Activated effector memory CD4-positive, alpha-beta T cell treated with Interleukin-2 at 50 U/mL for 16 hours (primary cell): ENCODE measurements at regions not wholly inside any gene's neighbourhood (a gene's known extent, or its start where the extent isn't known, plus 50 kb on each side); places are given as distances from the start of the nearest gene placed in this dataset.

Source experiments
- DNase-seq: peaks from one replicate; pipeline ENCODE4 v3.0.0-alpha.2; 2020

DNA sequence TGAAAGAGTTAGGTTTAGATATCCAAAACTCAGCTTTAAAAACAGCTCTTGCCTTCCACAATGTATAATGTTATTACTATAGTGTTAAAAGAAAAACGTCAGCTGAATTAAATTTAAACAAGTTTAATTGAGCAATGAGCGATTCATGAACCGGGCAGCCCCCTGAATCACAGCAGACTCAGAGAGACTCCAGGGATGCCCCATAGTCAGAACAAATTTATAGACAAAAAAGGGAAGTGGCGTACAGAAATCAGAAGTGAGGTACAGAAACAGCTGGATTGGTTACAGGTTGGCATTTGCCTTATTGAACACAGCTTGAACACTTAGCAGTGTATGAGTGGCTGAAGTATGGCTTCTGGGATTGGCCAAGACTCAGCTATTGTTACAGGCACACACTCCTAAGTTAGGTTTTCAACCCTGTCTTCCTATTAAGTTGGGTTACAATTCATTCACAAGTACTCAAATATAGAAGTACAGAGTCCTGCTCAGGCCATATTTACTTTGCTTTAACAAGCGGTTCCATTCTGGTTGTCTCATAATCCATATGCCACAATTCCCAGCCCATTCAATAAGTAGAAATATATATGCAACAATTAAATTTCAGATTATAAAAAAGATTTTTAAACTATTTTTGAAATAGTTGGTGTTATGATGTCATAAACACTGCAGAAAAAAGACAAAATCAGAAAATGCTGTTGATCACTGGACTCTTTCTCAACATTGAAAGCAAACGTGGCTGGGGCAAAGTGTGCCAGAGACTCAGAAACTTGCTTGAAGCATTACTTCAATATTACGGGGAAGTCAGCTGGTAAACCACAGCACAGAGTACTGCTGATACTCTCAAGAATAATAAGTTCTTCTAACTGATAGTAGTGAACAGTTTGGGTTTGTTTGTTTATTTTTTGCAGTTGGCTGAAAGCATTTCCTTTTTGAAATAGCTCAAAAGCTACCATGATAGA is 459.7 kb downstream of the RAB28 start:
- DNase-seq: no peak

DNA sequence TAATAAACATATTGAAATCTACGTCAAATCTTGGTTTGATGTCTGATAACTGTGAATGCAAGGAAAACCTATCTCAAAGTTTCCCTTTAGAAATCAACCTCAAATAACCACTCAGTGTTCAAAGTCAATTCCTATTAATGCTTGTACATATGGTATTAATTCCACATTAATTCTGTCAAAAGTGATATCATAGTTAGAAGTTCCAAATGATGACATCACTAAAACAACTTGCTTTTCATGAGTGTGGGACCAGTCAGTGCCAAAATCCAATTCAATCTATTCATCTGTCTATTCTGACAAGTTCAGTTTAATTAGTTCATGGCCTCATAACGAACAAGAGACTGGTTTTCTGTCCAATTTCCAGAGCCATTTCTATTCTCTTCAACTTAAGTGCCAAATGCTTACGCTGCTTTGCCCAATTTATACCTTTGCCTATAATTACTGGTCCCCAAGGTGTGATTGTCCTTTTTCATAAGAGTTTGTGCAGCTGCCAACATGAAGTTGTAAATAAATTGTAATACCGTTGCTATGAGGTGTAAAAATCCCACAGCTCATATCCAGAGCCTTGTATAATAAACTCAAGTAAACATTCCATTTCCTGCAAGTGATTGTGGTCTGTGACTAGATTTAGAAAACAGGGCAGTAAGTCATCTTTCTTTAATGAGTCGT is 476.2 kb downstream of the RAB28 start:
- no peak for DNase-seq

DNA sequence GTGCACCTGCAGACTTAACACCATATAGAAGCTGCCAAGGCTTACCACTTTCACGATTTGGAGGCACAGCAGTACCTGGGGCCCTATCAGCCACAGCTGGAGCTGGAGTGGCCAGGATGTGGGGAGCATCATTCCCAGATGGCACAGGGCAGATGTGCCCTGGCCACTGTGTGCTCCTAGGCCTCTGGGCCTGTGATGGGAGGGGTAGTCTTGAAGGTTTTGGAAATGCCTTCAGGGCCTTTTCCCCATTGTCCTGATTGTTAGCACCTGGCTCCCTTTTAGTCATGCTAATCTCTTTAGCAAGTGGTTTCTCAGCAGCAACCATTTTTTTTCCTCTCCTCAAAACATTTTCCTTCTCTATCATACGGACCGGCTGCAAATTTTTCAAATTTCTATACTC is 490.2 kb downstream of the RAB28 start:
- DNase-seq: no peak

DNA sequence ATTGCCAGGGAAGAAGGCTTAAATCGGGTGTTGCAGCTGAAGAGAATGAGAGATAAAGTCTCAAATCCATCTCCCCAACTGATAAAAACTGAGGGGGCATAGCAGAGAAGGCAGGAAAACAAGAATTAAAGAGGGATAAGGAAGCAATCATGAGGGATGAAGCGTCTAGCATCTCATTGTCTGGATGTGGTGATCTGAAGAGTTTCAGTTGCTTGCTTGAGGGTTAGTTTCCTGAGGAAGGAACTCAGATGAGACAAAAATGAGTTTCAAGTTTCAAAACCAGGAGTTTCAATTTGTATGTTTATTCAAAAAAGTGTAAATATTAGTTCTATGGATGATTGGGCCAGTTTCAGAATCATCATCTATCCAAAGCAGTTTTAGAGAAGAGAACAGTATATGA is 496.9 kb downstream of the RAB28 start:
- DNase-seq: no peak

DNA sequence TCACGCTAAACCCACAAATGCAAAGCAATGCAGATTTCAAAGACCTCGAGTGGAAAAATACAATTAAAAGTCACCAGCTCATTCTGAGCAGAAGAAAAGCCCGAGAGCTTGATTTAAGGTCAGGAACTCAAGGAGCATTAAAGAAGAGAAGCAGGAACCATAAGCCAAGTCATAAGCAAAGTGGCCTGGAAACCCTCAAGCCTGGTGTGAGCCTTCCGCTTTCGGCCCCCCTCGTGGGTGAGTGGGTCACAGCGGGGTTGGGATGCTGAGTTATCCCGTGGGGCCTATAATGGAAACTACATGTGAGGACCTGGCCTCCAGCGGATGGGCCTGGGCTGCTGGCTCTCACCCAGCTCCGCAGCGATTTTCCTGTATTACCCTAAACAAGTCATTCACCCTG is 504.3 kb downstream of the RAB28 start:
- no peak for DNase-seq

DNA sequence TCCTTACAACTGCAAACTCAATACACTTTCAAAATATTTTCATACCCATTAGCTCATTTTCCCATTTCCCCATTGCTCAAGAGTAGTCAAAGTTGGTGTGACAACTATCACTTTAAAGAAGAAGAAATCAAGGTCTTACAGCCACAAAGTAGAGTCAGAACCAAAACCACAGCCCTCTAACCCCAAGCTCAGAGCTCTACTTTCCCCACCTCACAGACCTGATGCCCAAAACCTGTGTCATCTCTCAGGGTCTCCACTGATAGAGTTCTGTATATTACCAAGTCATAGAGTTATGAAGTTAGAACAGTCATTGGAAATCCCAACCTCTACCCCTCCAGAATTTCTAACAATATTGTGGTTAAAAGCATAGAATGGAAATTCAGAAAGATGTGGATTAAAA is 505.8 kb downstream of the RAB28 start:
- no peak for DNase-seq

DNA sequence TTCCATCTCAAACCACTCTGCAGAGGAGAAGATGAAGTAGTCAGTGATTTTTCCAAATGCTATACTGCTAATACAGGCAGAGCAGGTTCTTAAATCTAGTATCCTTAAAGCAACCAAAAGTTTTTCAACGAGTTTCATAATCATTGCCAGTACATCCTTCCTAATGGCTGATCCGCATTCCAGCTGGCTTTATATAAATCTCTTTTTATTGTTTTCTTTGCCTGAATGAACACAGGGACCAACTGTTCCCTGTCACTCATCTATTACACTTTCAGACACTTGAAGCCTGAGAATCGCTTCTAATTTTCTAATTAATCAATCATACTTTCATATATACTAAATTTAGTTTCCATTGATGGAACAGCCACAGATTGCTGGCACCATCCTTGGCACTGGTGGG is 508.6 kb downstream of the RAB28 start:
- no peak for DNase-seq

DNA sequence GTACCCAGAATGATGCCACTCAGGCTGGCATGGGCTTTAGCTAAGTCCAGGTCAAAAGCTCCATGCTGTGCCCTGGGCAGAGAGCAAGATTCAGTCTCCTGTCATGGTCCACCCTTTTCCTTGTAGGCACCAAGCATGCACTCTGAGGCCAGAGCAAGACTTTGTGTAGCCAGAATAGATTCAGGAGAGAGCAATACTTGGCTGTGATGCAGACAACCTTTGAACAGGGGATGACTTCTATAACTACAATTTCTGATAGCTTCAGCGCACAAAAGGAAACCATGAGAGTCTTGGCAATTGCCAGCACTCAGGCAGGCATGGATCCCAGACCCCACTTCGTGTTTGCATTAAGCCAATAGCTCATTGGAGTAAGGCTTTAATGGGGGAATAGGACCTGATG is 510.6 kb downstream of the RAB28 start:
- no peak for DNase-seq

DNA sequence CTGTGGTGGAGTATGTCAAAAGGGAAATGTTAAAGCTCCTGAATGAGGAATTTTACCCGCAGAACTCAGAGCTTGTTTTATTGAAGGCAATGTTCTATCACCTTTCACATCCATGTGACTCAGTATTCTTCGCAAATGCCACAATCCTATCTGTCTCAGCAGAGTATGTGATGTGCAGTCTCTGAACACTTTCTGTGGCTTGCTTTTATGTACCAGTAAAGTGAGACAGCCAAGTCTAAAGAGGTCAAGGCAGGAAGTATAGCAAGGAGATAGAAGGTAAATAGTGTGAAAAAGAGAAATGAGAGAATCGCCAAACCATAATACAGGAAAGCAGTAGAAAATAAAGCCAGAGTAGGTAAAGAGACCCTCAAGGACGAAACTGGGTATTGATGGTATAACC is 515.8 kb downstream of the RAB28 start:
- DNase-seq: no peak

DNA sequence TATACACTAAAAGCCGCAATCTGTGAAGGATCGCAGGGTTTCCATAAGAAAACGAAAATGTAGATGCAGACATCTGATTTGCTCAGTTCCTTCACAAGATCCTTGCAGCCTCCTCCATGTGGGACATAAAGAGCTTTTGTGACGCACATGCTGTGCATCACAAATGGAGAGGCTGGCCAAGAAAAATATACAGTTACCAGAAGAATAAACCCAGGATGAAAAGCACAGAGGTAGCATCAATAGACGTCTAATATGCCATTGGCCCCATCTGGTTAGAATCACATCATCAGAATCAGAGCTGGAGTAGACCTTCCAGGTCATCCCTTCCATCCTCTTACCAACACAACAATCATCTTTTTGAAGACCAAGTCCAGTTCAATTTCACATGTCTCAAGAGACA is 517.4 kb downstream of the RAB28 start:
- DNase-seq: no peak

DNA sequence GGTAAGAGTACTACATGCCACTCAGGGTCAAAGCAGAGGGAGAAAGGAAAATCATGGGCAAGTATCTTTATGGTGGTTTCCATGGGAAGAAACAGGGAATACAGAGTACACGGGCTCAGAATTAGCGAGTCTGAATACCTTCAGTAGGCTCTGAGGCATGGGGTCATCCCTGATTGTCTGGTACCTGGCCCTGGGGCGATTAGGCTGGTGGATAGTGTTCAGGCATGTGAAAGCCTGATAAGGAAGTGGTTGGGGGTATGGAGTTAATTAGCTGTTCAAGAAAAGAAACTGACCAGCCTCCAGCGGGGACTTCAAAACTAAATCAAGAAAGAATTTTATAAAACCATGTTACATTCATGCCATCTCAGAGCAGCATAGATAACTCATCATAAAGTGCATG is 518.8 kb downstream of the RAB28 start:
- no peak for DNase-seq

DNA sequence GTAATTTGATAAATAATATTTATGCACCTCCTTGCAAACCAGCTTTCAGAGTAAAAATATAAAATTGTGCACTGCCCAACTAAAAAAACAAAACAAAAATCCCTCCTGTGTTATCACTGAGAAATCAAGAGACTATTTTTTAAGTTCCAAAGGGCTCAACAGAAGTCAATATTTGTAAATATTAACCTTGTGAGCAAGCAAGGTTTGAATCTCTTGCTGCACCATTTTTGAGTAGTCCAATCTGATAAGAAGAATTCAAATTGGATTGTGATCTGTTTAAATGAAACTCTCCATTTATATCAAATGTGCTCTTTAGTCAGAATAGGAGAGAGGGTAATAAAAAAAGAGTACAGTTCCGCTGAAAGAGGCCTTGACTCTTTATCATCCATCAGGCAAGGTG is 520.2 kb downstream of the RAB28 start:
- DNase-seq: no peak

DNA sequence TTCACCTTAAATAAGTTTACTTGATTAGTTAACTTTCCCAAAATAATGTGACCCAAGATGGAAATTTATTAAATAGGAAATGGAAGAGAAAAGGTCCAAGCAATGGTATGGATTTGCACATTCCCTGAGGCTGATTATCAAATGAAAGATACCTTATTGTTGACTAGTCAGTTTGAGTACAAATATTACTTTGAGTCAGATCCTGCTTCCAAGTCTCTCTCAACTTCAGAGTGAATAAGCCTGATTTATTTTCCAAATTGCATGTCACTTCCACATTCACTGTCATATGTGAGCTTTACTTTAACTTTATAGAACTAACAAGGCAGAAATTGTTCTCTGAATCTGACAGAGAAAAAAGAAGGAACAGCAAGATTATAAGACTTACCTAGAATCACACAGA is 520.8 kb downstream of the RAB28 start:
- no peak for DNase-seq

DNA sequence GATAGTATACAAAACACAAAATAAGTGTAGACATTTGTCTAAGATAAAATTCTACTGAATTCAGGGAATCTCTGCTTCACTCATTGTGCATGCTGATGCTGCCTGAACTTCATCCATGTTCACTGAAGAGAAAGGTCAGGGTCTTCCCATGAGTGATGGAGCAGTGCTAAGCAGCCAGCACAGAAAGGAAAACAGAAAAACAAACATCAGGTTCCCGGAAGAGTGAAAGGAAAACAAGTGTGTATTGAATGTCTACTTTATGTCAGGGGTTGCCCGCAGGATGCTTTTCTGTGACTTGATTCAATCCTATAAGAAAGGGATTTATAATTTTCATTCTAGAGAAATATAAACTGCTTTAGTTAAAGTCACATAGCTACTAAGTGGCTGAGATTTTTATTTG is 522.4 kb downstream of the RAB28 start:
- no peak for DNase-seq

DNA sequence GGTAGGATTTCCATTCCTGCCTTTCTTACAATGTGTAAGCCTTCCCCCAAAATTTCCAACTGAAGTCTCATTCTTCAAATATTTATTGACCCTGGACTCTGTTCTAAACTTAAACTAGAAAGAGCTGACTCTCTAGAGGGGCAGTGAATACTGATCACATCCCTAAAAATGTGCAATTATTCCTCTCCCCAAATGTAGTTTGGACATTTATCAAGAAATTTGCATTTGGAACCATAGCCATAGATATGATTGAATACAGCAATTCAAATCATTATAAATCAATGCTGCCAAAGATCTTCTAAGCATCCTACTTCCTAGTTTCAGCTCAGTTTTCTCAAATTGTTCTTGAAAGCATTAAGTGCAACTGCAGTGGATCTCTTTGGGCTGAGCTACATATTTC is 525.7 kb downstream of the RAB28 start:
- DNase-seq: no peak

DNA sequence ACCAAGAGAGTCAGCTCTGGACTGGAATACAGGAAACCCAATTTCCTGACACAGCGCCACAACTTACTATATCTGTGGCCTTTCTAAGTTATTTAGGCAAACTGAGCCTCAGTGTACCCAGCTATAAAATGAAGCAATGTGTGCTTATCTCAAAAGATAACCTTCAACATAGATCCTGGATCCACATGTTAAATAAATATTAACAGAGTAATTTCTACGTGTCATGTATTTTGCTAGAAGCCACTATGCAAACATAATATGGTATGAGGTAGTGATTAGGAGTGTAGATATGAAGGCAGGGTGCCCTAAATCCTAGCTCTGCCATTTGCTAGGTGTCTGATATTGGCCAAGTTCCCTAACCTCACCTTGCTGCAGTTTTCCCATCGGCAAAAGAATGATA is 527.0 kb downstream of the RAB28 start:
- no peak for DNase-seq

DNA sequence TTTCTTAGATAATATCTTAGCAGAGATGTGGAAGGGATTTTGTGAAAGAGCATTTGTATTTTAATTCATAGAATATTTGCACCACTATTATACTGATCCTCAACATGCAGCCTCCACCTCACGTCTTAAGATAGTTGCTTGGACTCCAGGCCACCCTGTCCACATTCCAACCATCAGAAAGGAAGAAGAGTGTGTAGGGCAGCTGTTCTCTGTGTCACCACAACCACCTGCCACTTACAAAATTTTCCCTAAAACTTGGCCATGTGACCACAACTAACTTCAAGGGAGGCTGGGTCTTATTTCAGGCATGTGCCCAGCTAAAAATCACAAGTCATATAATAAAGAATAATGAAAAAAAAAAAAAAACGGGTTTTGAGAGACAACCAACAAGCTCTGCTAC is 528.1 kb downstream of the RAB28 start:
- DNase-seq: no peak

DNA sequence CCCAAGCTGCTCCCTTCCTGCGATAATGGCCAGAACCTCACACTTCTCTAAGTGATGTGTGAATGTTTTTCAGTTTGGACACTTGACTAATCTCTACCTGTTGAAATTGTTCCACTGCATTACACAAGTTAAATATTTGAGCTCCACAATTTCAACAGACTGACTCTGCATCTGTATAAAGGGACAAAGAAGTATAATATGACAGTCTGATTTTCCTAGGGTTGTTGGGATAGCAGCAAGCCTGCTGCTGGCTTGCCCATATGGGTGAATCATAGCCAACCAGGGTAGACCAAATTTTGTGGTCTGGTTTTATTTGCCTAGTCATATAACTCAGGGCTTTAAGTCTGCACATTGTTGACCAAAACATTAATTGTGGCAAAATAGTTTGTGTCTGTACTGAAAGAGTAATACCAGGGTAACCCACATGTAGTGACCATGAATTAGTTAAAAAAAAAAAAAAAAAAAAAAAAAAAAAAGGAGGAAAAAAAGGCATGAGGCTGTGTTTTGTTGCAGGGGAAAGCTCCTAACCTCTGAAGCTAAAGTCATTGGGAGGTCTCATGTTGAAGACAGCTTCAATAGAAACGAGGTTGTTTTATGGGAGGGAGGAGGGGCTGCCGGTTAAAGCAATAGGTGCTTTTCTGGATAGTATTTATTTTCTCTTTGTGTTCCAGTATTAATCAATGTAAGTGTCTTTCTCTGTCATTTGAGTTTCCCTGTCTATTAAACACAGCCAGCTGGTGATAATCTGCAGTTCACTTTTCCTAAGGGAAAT is 534.2 kb downstream of the RAB28 start:
- DNase-seq: no peak

DNA sequence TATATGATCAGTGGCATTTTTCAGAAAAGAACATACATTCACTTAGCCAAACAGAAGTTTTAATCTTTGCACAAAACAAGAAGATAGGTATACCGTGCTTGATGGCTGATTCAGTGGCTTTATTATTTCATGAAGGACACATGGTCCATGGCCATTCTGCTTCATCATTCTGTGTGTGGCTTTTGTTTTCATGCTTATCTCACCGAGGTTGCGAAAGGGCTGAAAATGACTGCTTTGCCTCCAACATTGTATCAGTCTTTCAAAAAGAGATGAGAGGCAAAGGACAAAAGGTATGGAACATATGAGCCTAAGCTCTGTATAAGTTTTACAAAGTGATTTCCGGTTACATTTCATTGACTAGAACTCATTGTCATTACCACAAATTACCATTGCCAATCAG is 541.1 kb downstream of the RAB28 start:
- no peak for DNase-seq

DNA sequence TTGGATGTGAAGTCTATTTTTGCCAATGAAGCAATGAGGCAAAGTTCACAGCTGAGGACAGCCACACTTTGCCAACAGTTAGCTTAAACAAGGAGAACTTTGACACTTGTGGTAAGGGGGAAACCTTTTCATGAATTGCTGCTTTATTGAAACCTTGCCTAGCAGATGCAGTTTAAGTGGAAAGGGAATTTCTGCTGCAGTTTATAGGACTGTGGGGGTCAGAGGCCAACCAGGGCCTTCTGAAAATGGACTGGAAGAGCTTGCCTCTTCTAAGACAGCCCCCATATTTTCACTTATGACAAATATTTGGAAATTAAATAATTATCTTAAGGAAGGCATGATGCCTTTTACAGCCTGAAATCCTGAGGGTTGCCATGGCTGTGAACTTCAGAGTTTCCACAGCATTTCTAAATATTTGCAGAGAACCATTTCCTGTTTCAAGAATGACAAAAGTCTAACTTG is 550.3 kb downstream of the RAB28 start:
- no peak for DNase-seq

DNA sequence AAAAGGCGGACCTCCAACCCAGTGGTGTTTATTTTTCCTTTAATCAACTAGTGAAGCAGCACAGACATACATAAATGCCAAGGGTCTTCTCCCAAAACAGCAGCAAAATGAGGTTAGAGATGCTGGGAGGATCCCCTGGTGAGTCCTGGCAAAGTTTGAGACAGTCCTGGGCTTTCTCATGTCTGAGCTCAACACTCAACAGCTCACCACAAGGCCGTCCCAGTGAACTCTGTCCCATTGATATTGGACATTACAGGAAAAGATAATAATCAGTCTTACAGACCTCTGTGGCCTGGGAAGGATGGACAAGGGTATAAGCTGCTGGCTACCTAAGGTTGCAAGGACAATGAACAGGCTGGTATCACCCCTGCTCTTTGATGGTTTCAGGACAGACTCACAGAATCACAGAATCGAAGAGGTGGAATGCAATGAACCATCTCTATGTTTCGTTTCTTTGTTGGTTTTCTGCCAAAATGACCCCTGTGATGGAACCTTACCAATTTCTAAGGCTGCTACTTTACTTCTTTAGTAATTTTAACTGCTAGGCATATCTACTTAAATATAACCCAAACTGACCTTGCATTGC is 551.8 kb downstream of the RAB28 start:
- DNase-seq: no peak

DNA sequence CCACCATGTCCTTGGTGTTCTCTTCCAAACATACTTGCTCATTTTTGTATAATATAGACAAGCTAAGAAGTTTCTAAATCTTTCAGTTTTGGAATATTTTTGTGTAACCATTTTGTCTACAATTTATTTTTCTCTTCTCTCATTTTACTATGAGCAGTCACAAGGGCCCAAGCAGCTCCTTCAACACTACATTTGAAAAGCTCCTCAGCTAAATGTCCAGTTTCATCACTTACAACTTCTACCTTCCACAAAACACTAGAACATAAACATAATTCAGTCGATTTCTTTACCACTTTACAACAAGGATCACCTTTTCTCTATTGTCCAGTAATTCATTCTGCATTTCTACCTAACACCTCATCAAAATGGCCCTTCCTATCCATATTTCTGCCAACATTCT is 554.4 kb downstream of the RAB28 start:
- no peak for DNase-seq

DNA sequence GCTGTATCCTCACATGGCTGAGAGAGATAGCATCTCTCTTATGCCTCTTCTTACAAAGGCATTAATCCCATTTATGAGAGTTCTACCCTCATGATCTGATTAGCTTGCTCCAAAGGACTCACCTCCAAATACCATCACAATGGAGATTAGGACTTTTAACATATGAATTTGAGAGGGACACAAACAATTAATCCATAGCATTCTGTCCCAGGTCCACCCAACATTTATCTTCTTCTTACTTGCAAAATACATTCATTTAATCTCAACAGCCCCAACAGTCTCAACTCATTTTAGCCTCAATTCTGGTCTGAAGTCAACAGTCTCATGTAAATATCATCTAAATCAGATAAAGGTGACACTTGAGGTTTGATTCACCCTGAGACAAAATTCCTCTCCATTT is 555.4 kb downstream of the RAB28 start:
- DNase-seq: no peak
